Type B pancreatic cell (in vitro differentiated cells): ENCODE measurements at regions not wholly inside any gene's neighbourhood (a gene's known extent, or its start where the extent isn't known, plus 50 kb on each side); places are given as distances from the start of the nearest gene placed in this dataset.

Experiments used
- DNase-seq: peaks from one replicate; pipeline ENCODE4 v3.0.0; 2021; ENCODE audit warnings: mixed read lengths; ENCODE audit not compliant: unreplicated experiment; ENCODE audit errors: extremely low spot score
- H3K27ac Mint-ChIP-seq: 2 replicates; pipeline ENCODE4 v1.8.0; 2021; ENCODE audit warnings: mild to moderate bottlenecking, mixed read lengths
- H3K27me3 Mint-ChIP-seq: 2 replicates; pipeline ENCODE4 v1.8.0; 2021; ENCODE audit warnings: mixed read lengths
- H3K36me3 Mint-ChIP-seq: 2 replicates; pipeline ENCODE4 v1.8.0; 2021; ENCODE audit warnings: mixed read lengths
- H3K4me1 Mint-ChIP-seq: one replicate; pipeline ENCODE4 v1.8.0; 2021; ENCODE audit warnings: mixed read lengths; ENCODE audit not compliant: unreplicated experiment
- H3K4me3 Mint-ChIP-seq: 2 replicates; pipeline ENCODE4 v1.8.0; 2021; ENCODE audit warnings: mild to moderate bottlenecking, mixed read lengths
- H3K9me3 Mint-ChIP-seq: 2 replicates; pipeline ENCODE4 v1.8.0; 2021; ENCODE audit warnings: mixed read lengths
- TF ChIP-seq, protein P1 (sequence below): fragments of 200-600 bp; sonication (generic); conservative IDR thresholded peaks from 2 replicates; pipeline ENCODE4 v1.5.0; 2021; ENCODE audit warnings: antibody characterized with exemption, mild to moderate bottlenecking

- DNase-seq = no peak
- Mint-ChIP-seq H3K27ac (no peak overlapping the region), H3K4me1 (peaks cover 14% of the 10 kb centered on the region), H3K27me3 (peaks cover 3% of the 10 kb centered on the region), H3K36me3 (no peaks in the 10 kb centered on the region), H3K9me3 (no peaks in the 10 kb centered on the region), H3K4me3 (no peak overlapping the region)
- TF ChIP-seq, protein P1, sequence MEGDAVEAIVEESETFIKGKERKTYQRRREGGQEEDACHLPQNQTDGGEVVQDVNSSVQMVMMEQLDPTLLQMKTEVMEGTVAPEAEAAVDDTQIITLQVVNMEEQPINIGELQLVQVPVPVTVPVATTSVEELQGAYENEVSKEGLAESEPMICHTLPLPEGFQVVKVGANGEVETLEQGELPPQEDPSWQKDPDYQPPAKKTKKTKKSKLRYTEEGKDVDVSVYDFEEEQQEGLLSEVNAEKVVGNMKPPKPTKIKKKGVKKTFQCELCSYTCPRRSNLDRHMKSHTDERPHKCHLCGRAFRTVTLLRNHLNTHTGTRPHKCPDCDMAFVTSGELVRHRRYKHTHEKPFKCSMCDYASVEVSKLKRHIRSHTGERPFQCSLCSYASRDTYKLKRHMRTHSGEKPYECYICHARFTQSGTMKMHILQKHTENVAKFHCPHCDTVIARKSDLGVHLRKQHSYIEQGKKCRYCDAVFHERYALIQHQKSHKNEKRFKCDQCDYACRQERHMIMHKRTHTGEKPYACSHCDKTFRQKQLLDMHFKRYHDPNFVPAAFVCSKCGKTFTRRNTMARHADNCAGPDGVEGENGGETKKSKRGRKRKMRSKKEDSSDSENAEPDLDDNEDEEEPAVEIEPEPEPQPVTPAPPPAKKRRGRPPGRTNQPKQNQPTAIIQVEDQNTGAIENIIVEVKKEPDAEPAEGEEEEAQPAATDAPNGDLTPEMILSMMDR = no peak
These were observed 125.7 kb upstream of the ARID1B start for GRCh38 chr6:156651486-156651885.

- Mint-ChIP-seq H3K4me3 (no peak overlapping the region), H3K27me3 (peaks cover 3% of the 10 kb centered on the region), H3K9me3 (no peaks in the 10 kb centered on the region), H3K36me3 (no peaks in the 10 kb centered on the region), H3K27ac (no peak overlapping the region), H3K4me1 (peaks cover 14% of the 10 kb centered on the region)
- TF ChIP-seq, protein P1 = no peak
- no peak for DNase-seq
These were observed 126.2 kb upstream of the ARID1B start for GRCh38 chr6:156650896-156651390.

DNA sequence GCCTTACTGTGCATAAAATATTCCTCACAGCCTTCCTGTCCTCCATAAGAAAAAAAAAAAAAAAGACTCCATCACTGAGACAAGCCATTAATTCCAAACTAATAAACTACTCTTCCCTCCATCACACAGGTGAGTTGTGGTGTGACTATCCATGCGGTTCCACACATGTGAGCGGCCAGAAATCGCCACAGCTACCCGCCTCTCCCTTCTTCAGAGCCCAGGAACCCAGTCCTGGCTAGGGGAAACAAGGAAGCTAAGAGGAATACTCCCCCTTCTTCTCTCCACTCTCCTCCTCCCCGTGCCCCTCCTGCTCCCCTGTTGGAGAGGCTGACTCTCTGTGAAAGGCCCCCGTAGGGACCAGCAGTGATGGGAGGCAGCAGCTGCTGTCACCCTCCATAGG is 128.6 kb upstream of the ARID1B start:
- peaks cover 14% of the 10 kb centered on the region for H3K4me1 Mint-ChIP-seq
- DNase-seq = no peak
- H3K36me3 Mint-ChIP-seq = no peaks in the 10 kb centered on the region
- H3K27ac Mint-ChIP-seq = no peak overlapping the region
- peaks cover 3% of the 10 kb centered on the region for H3K27me3 Mint-ChIP-seq
- H3K9me3 Mint-ChIP-seq = no peaks in the 10 kb centered on the region
- no peak overlapping the region for H3K4me3 Mint-ChIP-seq
- TF ChIP-seq, protein P1 = no peak

DNA sequence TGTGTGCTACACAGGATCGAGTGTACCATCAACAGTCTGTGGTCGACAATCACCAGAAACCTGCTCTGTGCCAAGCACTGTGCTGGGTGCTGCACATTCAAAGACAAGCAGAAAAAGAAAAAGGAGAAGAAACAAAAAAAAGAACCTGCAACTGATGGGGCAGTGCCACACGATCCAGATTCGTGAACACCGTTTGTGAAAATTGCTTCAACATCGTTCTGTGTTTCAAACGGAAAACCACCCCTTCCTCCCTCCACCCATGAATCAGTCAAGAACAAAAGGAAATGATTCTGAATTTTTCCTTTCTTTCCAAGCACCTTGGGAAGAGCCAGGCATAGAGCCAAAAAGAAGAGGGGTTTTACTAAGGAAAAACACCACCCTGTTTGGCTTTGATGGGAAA is 129.2 kb upstream of the ARID1B start:
- DNase-seq = no peak
- peaks cover 14% of the 10 kb centered on the region for H3K4me1 Mint-ChIP-seq
- no peak overlapping the region for H3K27ac Mint-ChIP-seq
- peaks cover 3% of the 10 kb centered on the region for H3K27me3 Mint-ChIP-seq
- no peaks in the 10 kb centered on the region for H3K36me3 Mint-ChIP-seq
- TF ChIP-seq, protein P1 = no peak
- no peaks in the 10 kb centered on the region for H3K9me3 Mint-ChIP-seq
- H3K4me3 Mint-ChIP-seq = no peak overlapping the region

- Mint-ChIP-seq H3K36me3 (no peaks in the 10 kb centered on the region), H3K9me3 (no peaks in the 10 kb centered on the region), H3K27me3 (peaks cover 3% of the 10 kb centered on the region), H3K4me3 (no peak overlapping the region), H3K27ac (no peak overlapping the region), H3K4me1 (peaks cover 14% of the 10 kb centered on the region)
- DNase-seq = no peak
- TF ChIP-seq, protein P1 = no peak
These were observed 129.9 kb upstream of the ARID1B start for GRCh38 chr6:156647140-156647784.
